Hematopoietic multipotent progenitor cell treated with erythropoietin and hydrocortisone succinate and interleukin-3 and kit ligand, for 15 days (in vitro differentiated cells): ENCODE measurements at regions not wholly inside any gene's neighbourhood (a gene's known extent, or its start where the extent isn't known, plus 50 kb on each side); places are given as distances from the start of the nearest gene placed in this dataset.

Experiments
- DNase-seq: peaks from one replicate; pipeline ENCODE4 v3.0.0-alpha.2; 2015; ENCODE audit warnings: low spot score

- no peak for DNase-seq
These were observed 535.2 kb upstream of the CDH2 start for GRCh38 chr18:28712172-28712571.

- DNase-seq: no peak
These were observed 534.2 kb upstream of the CDH2 start for GRCh38 chr18:28711096-28711495.

GRCh38 chr18:28707006-28707405 lies 530.1 kb upstream of the CDH2 start:
- no peak for DNase-seq

- DNase-seq: no peak
These were observed 529.5 kb upstream of the CDH2 start for GRCh38 chr18:28706397-28706796.

GRCh38 chr18:28705482-28705881 lies 528.6 kb upstream of the CDH2 start:
- no peak for DNase-seq

GRCh38 chr18:28692337-28692736 lies 515.4 kb upstream of the CDH2 start:
- no peak for DNase-seq

GRCh38 chr18:28691496-28691840 lies 514.5 kb upstream of the CDH2 start:
- no peak for DNase-seq

- DNase-seq: no peak
These were observed 514.0 kb upstream of the CDH2 start for GRCh38 chr18:28690836-28691495.

GRCh38 chr18:28690100-28690499 lies 513.2 kb upstream of the CDH2 start:
- DNase-seq: no peak

GRCh38 chr18:28689588-28689987 lies 512.7 kb upstream of the CDH2 start:
- no peak for DNase-seq

GRCh38 chr18:28684746-28685355 lies 507.9 kb upstream of the CDH2 start:
- no peak for DNase-seq

GRCh38 chr18:28682912-28683311 lies 506.0 kb upstream of the CDH2 start:
- no peak for DNase-seq

- no peak for DNase-seq
These were observed 492.2 kb upstream of the CDH2 start for GRCh38 chr18:28669165-28669564.

- no peak for DNase-seq
These were observed 489.3 kb upstream of the CDH2 start for GRCh38 chr18:28666216-28666615.

- DNase-seq: no peak
These were observed 481.0 kb upstream of the CDH2 start for GRCh38 chr18:28657961-28658360.

- no peak for DNase-seq
These were observed 475.7 kb upstream of the CDH2 start for GRCh38 chr18:28652654-28653053.

GRCh38 chr18:28651298-28651697 lies 474.4 kb upstream of the CDH2 start:
- no peak for DNase-seq

GRCh38 chr18:28650860-28651259 lies 473.9 kb upstream of the CDH2 start:
- DNase-seq: no peak

- DNase-seq: no peak
These were observed 471.0 kb upstream of the CDH2 start for GRCh38 chr18:28647961-28648360.

- no peak for DNase-seq
These were observed 461.0 kb upstream of the CDH2 start for GRCh38 chr18:28637897-28638296.

- DNase-seq: no peak
These were observed 458.6 kb upstream of the CDH2 start for GRCh38 chr18:28635530-28635929.

- no peak for DNase-seq
These were observed 449.8 kb upstream of the CDH2 start for GRCh38 chr18:28626756-28627155.

GRCh38 chr18:28607991-28608390 lies 431.1 kb upstream of the CDH2 start:
- DNase-seq: no peak

GRCh38 chr18:28606686-28607085 lies 429.8 kb upstream of the CDH2 start:
- DNase-seq: no peak
